ENCODE measurements at regions not wholly inside any gene's neighbourhood (a gene's known extent, or its start where the extent isn't known, plus 50 kb on each side); places are given as distances from the start of the nearest gene placed in this dataset.

- TF ChIP-seq CTCF (IDR thresholded peaks at IDR 0.05) (no peak), EP300 (IDR thresholded peaks at IDR 0.05) (no peak), POLR2A (IDR thresholded peaks at IDR 0.05) (no peak), POLR2AphosphoS5 (IDR thresholded peaks at IDR 0.05) (no peak)
These were observed 213.2 kb upstream of the ZFP42 start for GRCh38 chr4:187782286-187782824.

Measured in gastroesophageal sphincter (tissue), 3 donors.